Parathyroid adenoma (tissue), 2 donors: ENCODE measurements at regions not wholly inside any gene's neighbourhood (a gene's known extent, or its start where the extent isn't known, plus 50 kb on each side); places are given as distances from the start of the nearest gene placed in this dataset.

ENCODE experiments used
- H2AFZ ChIP-seq: fragments of 300-600 bp; sonication (generic); one replicate; pipeline ENCODE4 v1.7.0; 2017; ENCODE audit warnings: antibody characterized with exemption, mild to moderate bottlenecking
- H3K27ac ChIP-seq: fragments of 300-600 bp; sonication (generic); one replicate; pipeline ENCODE4 v1.7.0; 2017
- H3K27me3 ChIP-seq: fragments of 300-600 bp; sonication (generic); one replicate; pipeline ENCODE4 v1.7.0; 2017; ENCODE audit warnings: low read length; ENCODE audit not compliant: control insufficient read depth, insufficient read depth
- H3K36me3 ChIP-seq: fragments of 300-600 bp; sonication (generic); one replicate; pipeline ENCODE4 v1.7.0; 2017; ENCODE audit warnings: low read length; ENCODE audit not compliant: control insufficient read depth, insufficient read depth
- H3K4me1 ChIP-seq: fragments of 300-600 bp; sonication (generic); one replicate; pipeline ENCODE4 v1.7.0; 2017; ENCODE audit warnings: control low read depth
- H3K4me2 ChIP-seq: fragments of 300-600 bp; sonication (generic); one replicate; pipeline ENCODE4 v1.7.0; 2017; ENCODE audit warnings: low read length
- H3K4me3 ChIP-seq: fragments of 300-600 bp; sonication (generic); one replicate; pipeline ENCODE4 v1.7.0; 2017; ENCODE audit warnings: low read depth, low read length
- H3K79me2 ChIP-seq: fragments of 300-600 bp; sonication (generic); one replicate; pipeline ENCODE4 v1.7.0; 2017; ENCODE audit warnings: control low read depth
- H3K9ac ChIP-seq: fragments of 300-600 bp; sonication (generic); one replicate; pipeline ENCODE4 v1.7.0; 2017; ENCODE audit warnings: mild to moderate bottlenecking
- H3K9me3 ChIP-seq: fragments of 300-600 bp; sonication (generic); one replicate; pipeline ENCODE4 v1.7.0; 2017; ENCODE audit warnings: low read length; ENCODE audit not compliant: control insufficient read depth
- CTCF ChIP-seq: fragments of 300-600 bp; sonication (generic); IDR thresholded peaks from one replicate; pipeline ENCODE4 v1.7.0; 2017; ENCODE audit warnings: antibody characterized with exemption, mild to moderate bottlenecking
- donor health status: primary hyperparathyroidism.

- Histone ChIP-seq H3K4me3 (no peak overlapping the region), H3K36me3 (no peaks in the 10 kb centered on the region), H3K27me3 (no peaks in the 10 kb centered on the region), H2AFZ (no peak overlapping the region), H3K4me1 (no peaks in the 10 kb centered on the region), H3K79me2 (no peaks in the 10 kb centered on the region), H3K9ac (no peak overlapping the region), H3K4me2 (no peak overlapping the region), H3K9me3 (no peaks in the 10 kb centered on the region), H3K27ac (no peak overlapping the region)
- TF ChIP-seq CTCF: no peak
These were observed 1381.5 kb upstream of the CELF2 start for GRCh38 chr10:9636216-9636615.

- H3K9ac ChIP-seq: no peak overlapping the region
These were observed 1373.9 kb upstream of the CELF2 start for GRCh38 chr10:9643782-9644181.

GRCh38 chr10:9645404-9645803 lies 1372.3 kb upstream of the CELF2 start:
- no peak overlapping the region for H3K9ac ChIP-seq
- no peak overlapping the region for H3K27ac ChIP-seq
- no peak for TF ChIP-seq CTCF
- no peak overlapping the region for H2AFZ ChIP-seq
- no peaks in the 10 kb centered on the region for H3K36me3 ChIP-seq
- no peaks in the 10 kb centered on the region for H3K79me2 ChIP-seq
- H3K9me3 ChIP-seq: no peaks in the 10 kb centered on the region
- no peaks in the 10 kb centered on the region for H3K4me1 ChIP-seq
- H3K27me3 ChIP-seq: no peaks in the 10 kb centered on the region
- no peak overlapping the region for H3K4me2 ChIP-seq
- no peak overlapping the region for H3K4me3 ChIP-seq

More at GRCh38 chr10:9643782-9644181, 1373.9 kb upstream of the CELF2 start:
- no peak overlapping the region for H3K27ac ChIP-seq
- no peaks in the 10 kb centered on the region for H3K4me1 ChIP-seq
- H3K36me3 ChIP-seq: no peaks in the 10 kb centered on the region
- H3K4me3 ChIP-seq: no peak overlapping the region
- no peaks in the 10 kb centered on the region for H3K27me3 ChIP-seq
- no peak for TF ChIP-seq CTCF
- no peaks in the 10 kb centered on the region for H3K9me3 ChIP-seq
- H3K4me2 ChIP-seq: no peak overlapping the region
- no peak overlapping the region for H2AFZ ChIP-seq
- no peaks in the 10 kb centered on the region for H3K79me2 ChIP-seq

- Histone ChIP-seq H2AFZ (no peak overlapping the region), H3K79me2 (no peaks in the 10 kb centered on the region), H3K27me3 (no peaks in the 10 kb centered on the region), H3K36me3 (no peaks in the 10 kb centered on the region), H3K27ac (no peak overlapping the region), H3K4me1 (no peaks in the 10 kb centered on the region), H3K4me3 (no peak overlapping the region), H3K4me2 (no peak overlapping the region), H3K9ac (no peak overlapping the region), H3K9me3 (no peaks in the 10 kb centered on the region)
- TF ChIP-seq CTCF: no peak
These were observed 1371.6 kb upstream of the CELF2 start for GRCh38 chr10:9645928-9646600.

GRCh38 chr10:9654261-9654660 lies 1363.4 kb upstream of the CELF2 start:
- TF ChIP-seq CTCF: no peak

More at GRCh38 chr10:9654261-9654660, 1363.4 kb upstream of the CELF2 start:
- H2AFZ ChIP-seq: no peak overlapping the region
- no peak overlapping the region for H3K27ac ChIP-seq
- H3K79me2 ChIP-seq: no peaks in the 10 kb centered on the region
- H3K4me3 ChIP-seq: no peak overlapping the region
- no peaks in the 10 kb centered on the region for H3K9me3 ChIP-seq
- no peak overlapping the region for H3K4me2 ChIP-seq
- no peaks in the 10 kb centered on the region for H3K27me3 ChIP-seq
- H3K4me1 ChIP-seq: no peaks in the 10 kb centered on the region
- H3K36me3 ChIP-seq: no peaks in the 10 kb centered on the region
- no peak overlapping the region for H3K9ac ChIP-seq
